GM23338 (cell line): ENCODE measurements at regions not wholly inside any gene's neighbourhood (a gene's known extent, or its start where the extent isn't known, plus 50 kb on each side); places are given as distances from the start of the nearest gene placed in this dataset.

Experiments
- ATAC-seq: fragments of 200-7000 bp; cut with Tn5 transposase; 3 replicates; pipeline ENCODE4 v1.9.1; 2020
- DNase-seq: peaks from one replicate; pipeline ENCODE4 v3.0.0-alpha.2; 2015; ENCODE audit warnings: low spot score
- H2AFZ ChIP-seq: fragments of 200-600 bp; sonication (generic); 2 replicates; pipeline ENCODE4 v1.8.0; 2016; ENCODE audit warnings: antibody characterized with exemption, mild to moderate bottlenecking, moderate library complexity
- H3F3A ChIP-seq: fragments of 200-600 bp; sonication (generic); replicated peaks from 2 replicates; pipeline ENCODE4 v1.8.0; 2017; ENCODE audit warnings: antibody characterized with exemption, mixed run types, low read depth
- H3K27ac ChIP-seq: fragments of 200-600 bp; sonication (generic); 2 replicates; pipeline ENCODE4 v1.6.1; 2016; ENCODE audit warnings: low read depth
- H3K27me3 ChIP-seq: fragments of 200-600 bp; sonication (generic); 2 replicates; pipeline ENCODE4 v1.8.0; 2016; ENCODE audit warnings: mild to moderate bottlenecking, mixed run types, moderate library complexity; ENCODE audit not compliant: insufficient read depth
- H3K36me3 ChIP-seq: fragments of 200-600 bp; sonication (generic); 2 replicates; pipeline ENCODE4 v1.8.0; 2016; ENCODE audit warnings: mild to moderate bottlenecking; ENCODE audit not compliant: insufficient read depth
- H3K4me1 ChIP-seq: fragments of 200-600 bp; sonication (generic); 2 replicates; pipeline ENCODE4 v1.8.0; 2016; ENCODE audit warnings: mild to moderate bottlenecking, moderate library complexity; ENCODE audit not compliant: insufficient read depth
- H3K4me2 ChIP-seq: fragments of 200-600 bp; sonication (generic); 2 replicates; pipeline ENCODE4 v1.7.1; 2017; ENCODE audit warnings: mixed run types
- H3K4me3 ChIP-seq: fragments of 200-600 bp; sonication (generic); 2 replicates; pipeline ENCODE4 v1.6.1; 2016; ENCODE audit warnings: mixed run types
- H3K79me2 ChIP-seq: fragments of 200-600 bp; sonication (generic); replicated peaks from 2 replicates; pipeline ENCODE4 v1.8.0; 2017; ENCODE audit warnings: mild to moderate bottlenecking; ENCODE audit not compliant: insufficient read depth
- H3K9me2 ChIP-seq: fragments of 200-600 bp; sonication (generic); 2 replicates; pipeline ENCODE4 v1.8.0; 2017; ENCODE audit not compliant: insufficient read depth
- H4K20me1 ChIP-seq: fragments of 200-600 bp; sonication (generic); replicated peaks from 2 replicates; pipeline ENCODE4 v1.8.0; 2017; ENCODE audit warnings: mild to moderate bottlenecking; ENCODE audit not compliant: insufficient read depth
- H3K27ac Mint-ChIP-seq: 2 replicates; pipeline ENCODE4 v1.8.0; 2020; ENCODE audit warnings: inconsistent platforms, mild to moderate bottlenecking, moderate library complexity, mixed read lengths
- H3K27me3 Mint-ChIP-seq: 3 replicates; pipeline ENCODE4 v1.8.0; 2022; ENCODE audit warnings: low read depth, mild to moderate bottlenecking, moderate library complexity, mixed read lengths, inconsistent platforms; ENCODE audit not compliant: insufficient read depth, poor library complexity
- H3K36me3 Mint-ChIP-seq: 3 replicates; pipeline ENCODE4 v1.8.0; 2021; ENCODE audit warnings: low read depth, mild to moderate bottlenecking, inconsistent platforms, moderate library complexity, mixed read lengths
- H3K4me1 Mint-ChIP-seq: 3 replicates; pipeline ENCODE4 v1.8.0; 2020; ENCODE audit warnings: mild to moderate bottlenecking, inconsistent platforms, mixed read lengths
- H3K4me3 Mint-ChIP-seq: 3 replicates; pipeline ENCODE4 v1.8.0; 2021; ENCODE audit warnings: moderate library complexity, mild to moderate bottlenecking, inconsistent platforms, mixed read lengths
- H3K9me3 Mint-ChIP-seq: 3 replicates; pipeline ENCODE4 v1.8.0; 2020; ENCODE audit warnings: moderate library complexity, mild to moderate bottlenecking, inconsistent platforms, mixed read lengths
- CREB1 ChIP-seq: fragments of 250-450 bp; sonication (Bioruptor Pico); IDR thresholded peaks from 2 replicates; pipeline ENCODE4 v1.5.0; 2020; ENCODE audit warnings: low read depth, mild to moderate bottlenecking, moderate library complexity
- CTCF ChIP-seq, 2 experiments: fragments of 200-600 bp in 1 of 2; sonication (generic) in 1 of 2; conservative IDR thresholded peaks; 2 replicates each; pipeline versions ENCODE4 v1.5.1 to v1.6.1; 2016 to 2017; ENCODE audit warnings: antibody characterized with exemption in 2 of 2, low read depth in 2 of 2, mild to moderate bottlenecking in 2 of 2, moderate library complexity in 1 of 2
- ETS1 ChIP-seq: IDR thresholded peaks from 2 replicates; pipeline ENCODE4 v1.6.1; 2016; ENCODE audit warnings: antibody characterized with exemption
- EZH2 ChIP-seq: fragments of 200-600 bp; sonication (generic); IDR thresholded peaks from one replicate; pipeline ENCODE4 v1.8.0; 2017; ENCODE audit warnings: antibody characterized with exemption, mild to moderate bottlenecking, low read depth; ENCODE audit not compliant: unreplicated experiment
- EZH2phosphoT487 ChIP-seq: fragments of 200-600 bp; sonication (generic); IDR thresholded peaks from one replicate; pipeline ENCODE4 v1.8.1; 2018; ENCODE audit warnings: antibody characterized with exemption; ENCODE audit not compliant: unreplicated experiment
- JUNB ChIP-seq: IDR thresholded peaks from one replicate; pipeline ENCODE4 v1.6.1; 2016; ENCODE audit warnings: antibody characterized with exemption; ENCODE audit not compliant: unreplicated experiment
- NANOG ChIP-seq: IDR thresholded peaks from 2 replicates; pipeline ENCODE4 v1.6.1; 2016; ENCODE audit warnings: antibody characterized with exemption, borderline replicate concordance
- POLR2AphosphoS5 ChIP-seq: IDR thresholded peaks from 2 replicates; pipeline ENCODE4 v1.6.1; 2016; ENCODE audit warnings: antibody characterized with exemption, low read depth
- REST ChIP-seq: IDR thresholded peaks from one replicate; pipeline ENCODE4 v1.6.1; 2018; ENCODE audit warnings: antibody characterized with exemption; ENCODE audit not compliant: unreplicated experiment
- STAT1 ChIP-seq: IDR thresholded peaks from one replicate; pipeline ENCODE4 v1.6.1; 2016; ENCODE audit warnings: antibody characterized with exemption; ENCODE audit not compliant: unreplicated experiment
- ZNF114 ChIP-seq: fragments of 250-450 bp; sonication (Bioruptor Pico); IDR thresholded peaks from 2 replicates; pipeline ENCODE4 v1.5.0; 2020; ENCODE audit warnings: mild to moderate bottlenecking, moderate library complexity
- ZNF331 ChIP-seq: fragments of 250-450 bp; sonication (Bioruptor Pico); IDR thresholded peaks from 2 replicates; pipeline ENCODE4 v1.5.0; 2020; ENCODE audit warnings: low read depth, mild to moderate bottlenecking, moderate library complexity
- ZNF462 ChIP-seq: fragments of 250-450 bp; sonication (Bioruptor Pico); IDR thresholded peaks from 2 replicates; pipeline ENCODE4 v1.5.0; 2020; ENCODE audit warnings: mild to moderate bottlenecking, moderate library complexity

- peaks cover 12% of the 10 kb centered on the region; the same call in 2 of the 3 replicates for H3K4me1 Mint-ChIP-seq
- no peaks in the 10 kb centered on the region for H3K79me2 ChIP-seq
- H2AFZ ChIP-seq, result no peak overlapping the region
- H3K4me1 ChIP-seq, result peaks cover 6% of the 10 kb centered on the region; the same call in 1 of the 2 replicates
- no peaks in the 10 kb centered on the region for H3K27me3 ChIP-seq
- no peak for DNase-seq
- no peaks in the 10 kb centered on the region for H4K20me1 ChIP-seq
- H3K36me3 ChIP-seq, result no peaks in the 10 kb centered on the region
- H3K36me3 Mint-ChIP-seq, result no peaks in the 10 kb centered on the region
- H3K4me3 Mint-ChIP-seq, result no peak overlapping the region
- TF ChIP-seq NANOG (no peak), CTCF (conservative IDR thresholded peaks at IDR 0.05; ENCODE audit: low read depth in 2 of 2) (no peak), POLR2AphosphoS5 (no peak), CREB1 (CRISPR knock-in tag) (no peak), ETS1 (no peak), EZH2phosphoT487 (no peak), EZH2 (no peak), ZNF114 (no peak), ZNF462 (CRISPR knock-in tag) (no peak), STAT1 (no peak), ZNF331 (CRISPR knock-in tag) (no peak), REST (no peak), JUNB (no peak)
- no peaks in the 10 kb centered on the region for H3K9me2 ChIP-seq
- H3F3A ChIP-seq, result no peaks in the 10 kb centered on the region
- H3K27ac Mint-ChIP-seq, result no peak overlapping the region
- H3K27ac ChIP-seq, result no peak overlapping the region
- no peaks in the 10 kb centered on the region for H3K9me3 Mint-ChIP-seq
- no peak overlapping the region for H3K4me3 ChIP-seq
- ATAC-seq, result no peak
- no peak overlapping the region for H3K4me2 ChIP-seq
- no peaks in the 10 kb centered on the region for H3K27me3 Mint-ChIP-seq
Observed at GRCh38 chr5:107324071-107324470, 346.7 kb downstream of the EFNA5 start.
